Left lobe of liver (tissue), 2 donors: ENCODE measurements at regions not wholly inside any gene's neighbourhood (a gene's known extent, or its start where the extent isn't known, plus 50 kb on each side); places are given as distances from the start of the nearest gene placed in this dataset.
A peak's percentile ranks its signal among the peaks of the same experiment; 100 is the strongest.
"Not testable (repeated sequence)": the region's sequence is repeated elsewhere in the genome, so short reads cannot be mapped to it uniquely, and the experiment has no call there.

Source experiments
- ATAC-seq: fragments of 200-7000 bp; cut with Tn5 transposase; one replicate; pipeline ENCODE4 v1.9.1; 2020; ENCODE audit warnings: mild to moderate bottlenecking, moderate library complexity
- DNase-seq: peaks from one replicate; pipeline ENCODE4 v3.0.0-alpha.2; 2020; ENCODE audit warnings: low spot score
- donor health status: DM: no; HTN: no; CAD: no; lungs with moderate emphysema.
- donor health status: DM: no; HTN: yes; CAD: no.

- DNase-seq (no peak), ATAC-seq (no peak)
Measured at GRCh38 chr15:94968133-94968532, 736.8 kb downstream of the MCTP2 start.

- ATAC-seq (no peak), DNase-seq (no peak)
Measured at GRCh38 chr15:94970096-94970495, 738.7 kb downstream of the MCTP2 start.

- DNase-seq (no peak), ATAC-seq (no peak)
Measured at GRCh38 chr15:94970802-94971201, 739.4 kb downstream of the MCTP2 start.

- DNase-seq (no peak), ATAC-seq (no peak)
Measured at GRCh38 chr15:94972314-94972713, 741.0 kb downstream of the MCTP2 start.

- ATAC-seq (no peak), DNase-seq (no peak)
Measured at GRCh38 chr15:94987085-94987484, 755.7 kb downstream of the MCTP2 start.

- DNase-seq (no peak), ATAC-seq (no peak)
Measured at GRCh38 chr15:94991718-94992117, 760.4 kb downstream of the MCTP2 start.

- no peak for ATAC-seq
- DNase-seq = no peak
Measured at GRCh38 chr15:95009635-95010034, 778.3 kb downstream of the MCTP2 start.

- ATAC-seq = no peak
- DNase-seq = no peak
Measured at GRCh38 chr15:95013381-95013780, 782.0 kb downstream of the MCTP2 start.

GRCh38 chr15:95016511-95017229 lies 785.3 kb downstream of the MCTP2 start:
- ATAC-seq = no peak

GRCh38 chr15:95017666-95018328 lies 786.4 kb downstream of the MCTP2 start:
- DNase-seq (peak; percentile 53), ATAC-seq (peak; percentile 13)

More at GRCh38 chr15:95016511-95017229, 785.3 kb downstream of the MCTP2 start:
- DNase-seq = no peak

GRCh38 chr15:95018888-95019545 lies 787.7 kb downstream of the MCTP2 start:
- ATAC-seq (peak; percentile 48), DNase-seq (no peak)

GRCh38 chr15:95019907-95020306 lies 788.5 kb downstream of the MCTP2 start:
- no peak for ATAC-seq
- DNase-seq = no peak

- DNase-seq = no peak
- ATAC-seq = no peak
Measured at GRCh38 chr15:95021816-95022215, 790.5 kb downstream of the MCTP2 start.

GRCh38 chr15:95024351-95024750 lies 793.0 kb downstream of the MCTP2 start:
- DNase-seq = no peak
- ATAC-seq = peak; percentile 71

- no peak for DNase-seq
- peak; percentile 66 for ATAC-seq
Measured at GRCh38 chr15:95025924-95026728, 794.8 kb downstream of the MCTP2 start.

- ATAC-seq = no peak
- no peak for DNase-seq
Measured at GRCh38 chr15:95027981-95028380, 796.6 kb downstream of the MCTP2 start.

GRCh38 chr15:95032156-95032555 lies 800.8 kb downstream of the MCTP2 start:
- DNase-seq (no peak), ATAC-seq (no peak)

GRCh38 chr15:95035106-95035505 lies 803.7 kb downstream of the MCTP2 start:
- ATAC-seq (no peak), DNase-seq (no peak)

- no peak for DNase-seq
- ATAC-seq = no peak
Measured at GRCh38 chr15:95041297-95041696, 809.9 kb downstream of the MCTP2 start.

GRCh38 chr15:95043236-95043932 lies 812.0 kb downstream of the MCTP2 start:
- not testable (repeated sequence) for DNase-seq

GRCh38 chr15:95043933-95044313 lies 812.6 kb downstream of the MCTP2 start:
- ATAC-seq (no peak), DNase-seq (no peak)

More at GRCh38 chr15:95043236-95043932, 812.0 kb downstream of the MCTP2 start:
- not testable (repeated sequence) for ATAC-seq
